ENCODE measurements at regions not wholly inside any gene's neighbourhood (a gene's known extent, or its start where the extent isn't known, plus 50 kb on each side); places are given as distances from the start of the nearest gene placed in this dataset.

GRCh38 chr11:98027652-98028051, 993.1 kb upstream of the CNTN5 start:
- Histone ChIP-seq H3K27me3 (replicated peaks; ENCODE audit: insufficient read depth, low read depth, low read length, poor library complexity) (no peaks in the 10 kb centered on the region), H3K4me3 (ENCODE audit: low read depth, low read length, poor library complexity, severe bottlenecking) (no peak overlapping the region), H3K27ac (ENCODE audit: low read depth, low read length, poor library complexity, severe bottlenecking) (no peak overlapping the region), H3K9me3 (ENCODE audit: low read depth, low read length, poor library complexity, severe bottlenecking) (no peaks in the 10 kb centered on the region), H3K36me3 (ENCODE audit: insufficient read depth, low read length, poor library complexity, severe bottlenecking) (no peaks in the 10 kb centered on the region), H3K4me1 (ENCODE audit: insufficient read depth, low read length, poor library complexity, severe bottlenecking) (no peaks in the 10 kb centered on the region)
- ChIA-PET CTCF (no interaction called here), POLR2A (ENCODE audit: low non-redundant PET) (no interaction called here)
- no peak for DNase-seq (ENCODE audit: low spot score)
- TF ChIP-seq EZH2 (IDR thresholded peaks at IDR 0.05; ENCODE audit: borderline replicate concordance, low read depth, low read length, poor library complexity, severe bottlenecking): no peak
- TF ChIP-seq, protein P1, sequence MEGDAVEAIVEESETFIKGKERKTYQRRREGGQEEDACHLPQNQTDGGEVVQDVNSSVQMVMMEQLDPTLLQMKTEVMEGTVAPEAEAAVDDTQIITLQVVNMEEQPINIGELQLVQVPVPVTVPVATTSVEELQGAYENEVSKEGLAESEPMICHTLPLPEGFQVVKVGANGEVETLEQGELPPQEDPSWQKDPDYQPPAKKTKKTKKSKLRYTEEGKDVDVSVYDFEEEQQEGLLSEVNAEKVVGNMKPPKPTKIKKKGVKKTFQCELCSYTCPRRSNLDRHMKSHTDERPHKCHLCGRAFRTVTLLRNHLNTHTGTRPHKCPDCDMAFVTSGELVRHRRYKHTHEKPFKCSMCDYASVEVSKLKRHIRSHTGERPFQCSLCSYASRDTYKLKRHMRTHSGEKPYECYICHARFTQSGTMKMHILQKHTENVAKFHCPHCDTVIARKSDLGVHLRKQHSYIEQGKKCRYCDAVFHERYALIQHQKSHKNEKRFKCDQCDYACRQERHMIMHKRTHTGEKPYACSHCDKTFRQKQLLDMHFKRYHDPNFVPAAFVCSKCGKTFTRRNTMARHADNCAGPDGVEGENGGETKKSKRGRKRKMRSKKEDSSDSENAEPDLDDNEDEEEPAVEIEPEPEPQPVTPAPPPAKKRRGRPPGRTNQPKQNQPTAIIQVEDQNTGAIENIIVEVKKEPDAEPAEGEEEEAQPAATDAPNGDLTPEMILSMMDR (conservative IDR thresholded peaks at IDR 0.05; ENCODE audit: low read depth, low read length): no peak
- no TSS peak for BruUV-seq (replicated peaks)
- intact Hi-C loops (cut with micrococcal nuclease; ENCODE audit: unreplicated experiment): no loop called here

DNA sequence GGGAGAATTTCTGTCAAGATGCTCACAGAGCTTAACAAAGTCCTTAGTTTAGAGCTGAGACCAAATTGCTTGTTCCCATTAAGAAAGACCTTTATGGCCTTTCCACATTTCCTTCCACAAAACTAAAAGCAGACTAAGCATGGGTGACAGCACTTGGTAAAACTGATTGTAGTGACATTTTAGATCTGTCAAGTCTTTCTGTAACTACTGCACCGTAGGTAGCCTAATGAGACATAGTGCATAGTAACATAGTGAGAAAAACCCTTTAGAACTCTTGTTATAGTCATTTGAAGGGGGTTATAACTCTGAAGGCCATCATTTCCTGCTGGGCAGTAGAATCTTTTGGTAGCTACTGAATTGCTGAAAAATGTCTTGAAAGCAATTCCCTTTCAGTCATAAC, 990.9 kb upstream of the CNTN5 start:
- no peaks in the 10 kb centered on the region for H3K27me3 ChIP-seq (replicated peaks; ENCODE audit: insufficient read depth, low read depth, low read length, poor library complexity)
- intact Hi-C loops (cut with micrococcal nuclease; ENCODE audit: unreplicated experiment): no loop called here
- no peaks in the 10 kb centered on the region for H3K4me1 ChIP-seq (ENCODE audit: insufficient read depth, low read length, poor library complexity, severe bottlenecking)
- ChIA-PET CTCF (no interaction called here), POLR2A (ENCODE audit: low non-redundant PET) (no interaction called here)
- H3K36me3 ChIP-seq (ENCODE audit: insufficient read depth, low read length, poor library complexity, severe bottlenecking): no peaks in the 10 kb centered on the region
- no peak for DNase-seq (ENCODE audit: low spot score)
- H3K27ac ChIP-seq (ENCODE audit: low read depth, low read length, poor library complexity, severe bottlenecking): no peak overlapping the region
- TF ChIP-seq, protein P1 (conservative IDR thresholded peaks at IDR 0.05; ENCODE audit: low read depth, low read length): no peak
- no peak for TF ChIP-seq EZH2 (IDR thresholded peaks at IDR 0.05; ENCODE audit: borderline replicate concordance, low read depth, low read length, poor library complexity, severe bottlenecking)
- H3K9me3 ChIP-seq (ENCODE audit: low read depth, low read length, poor library complexity, severe bottlenecking): no peaks in the 10 kb centered on the region
- no TSS peak for BruUV-seq (replicated peaks)
- no peak overlapping the region for H3K4me3 ChIP-seq (ENCODE audit: low read depth, low read length, poor library complexity, severe bottlenecking)

DNA sequence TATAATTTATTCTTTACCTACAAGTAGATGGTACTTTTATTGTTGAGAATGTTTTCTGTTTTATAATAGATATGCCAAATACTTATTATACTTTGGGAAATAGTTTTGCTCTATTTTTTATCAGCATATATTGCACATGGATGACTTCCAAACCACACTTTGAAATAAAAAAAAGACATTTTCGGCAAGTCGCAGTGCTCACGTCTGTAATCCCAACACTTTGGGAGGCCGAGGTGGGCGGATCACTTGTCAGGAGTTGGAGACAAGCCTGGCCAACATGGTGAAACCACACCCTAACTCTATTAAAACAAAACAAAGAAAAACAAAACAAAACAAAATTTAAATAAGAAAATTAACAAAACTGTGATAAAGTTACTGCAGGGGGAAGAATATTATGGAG, 983.9 kb upstream of the CNTN5 start:
- ChIA-PET POLR2A (ENCODE audit: low non-redundant PET) (no interaction called here), CTCF (no interaction called here)
- no peak for DNase-seq (ENCODE audit: low spot score)
- TF ChIP-seq, protein P1 (conservative IDR thresholded peaks at IDR 0.05; ENCODE audit: low read depth, low read length): no peak
- no peak for TF ChIP-seq EZH2 (IDR thresholded peaks at IDR 0.05; ENCODE audit: borderline replicate concordance, low read depth, low read length, poor library complexity, severe bottlenecking)
- Histone ChIP-seq H3K27ac (ENCODE audit: low read depth, low read length, poor library complexity, severe bottlenecking) (no peak overlapping the region), H3K4me1 (ENCODE audit: insufficient read depth, low read length, poor library complexity, severe bottlenecking) (no peaks in the 10 kb centered on the region), H3K36me3 (ENCODE audit: insufficient read depth, low read length, poor library complexity, severe bottlenecking) (no peaks in the 10 kb centered on the region), H3K9me3 (ENCODE audit: low read depth, low read length, poor library complexity, severe bottlenecking) (peaks cover 4% of the 10 kb centered on the region), H3K4me3 (ENCODE audit: low read depth, low read length, poor library complexity, severe bottlenecking) (no peak overlapping the region), H3K27me3 (replicated peaks; ENCODE audit: insufficient read depth, low read depth, low read length, poor library complexity) (no peaks in the 10 kb centered on the region)
- no TSS peak for BruUV-seq (replicated peaks)
- intact Hi-C loops (cut with micrococcal nuclease; ENCODE audit: unreplicated experiment): no loop called here

All from A673 (cell line).